IPS DF 6.9 (cell line): ENCODE measurements at regions not wholly inside any gene's neighbourhood (a gene's known extent, or its start where the extent isn't known, plus 50 kb on each side); places are given as distances from the start of the nearest gene placed in this dataset.

ENCODE experiments used
- DNase-seq: peaks from one replicate; pipeline ENCODE4 v3.0.0-alpha.2; 2013; ENCODE audit warnings: low read depth, low spot score
- H3K27ac ChIP-seq: one replicate; pipeline ENCODE4 v1.5.1; 2013; ENCODE audit warnings: low read length, control low read depth
- H3K27me3 ChIP-seq: 2 replicates; pipeline ENCODE4 v1.6.1; 2013; ENCODE audit warnings: mild to moderate bottlenecking, low read length; ENCODE audit not compliant: control insufficient read depth, insufficient read depth
- H3K36me3 ChIP-seq: 2 replicates; pipeline ENCODE4 v1.6.1; 2013; ENCODE audit warnings: low read length; ENCODE audit not compliant: control insufficient read depth, insufficient read depth
- H3K4me1 ChIP-seq: 2 replicates; pipeline ENCODE4 v1.6.1; 2013; ENCODE audit warnings: low read length; ENCODE audit not compliant: control insufficient read depth, insufficient read depth
- H3K4me3 ChIP-seq: 2 replicates; pipeline ENCODE4 v1.5.1; 2013; ENCODE audit warnings: mild to moderate bottlenecking, low read length
- H3K9me3 ChIP-seq: 2 replicates; pipeline ENCODE4 v1.6.1; 2013; ENCODE audit warnings: low read length, inconsistent platforms; ENCODE audit not compliant: control insufficient read depth, insufficient read depth
- WGBS: extraction: QIAGEN DNeasy Blood & Tissue Kit; methylation state at CpG from one replicate; pipeline ENCODE4 v1.1.7; 2013; ENCODE audit warnings: mixed read lengths, missing lambda C conversion rate; ENCODE audit not compliant: insufficient read length, insufficient coverage; 5-methylcytosine and 5-hydroxymethylcytosine counted together

DNA sequence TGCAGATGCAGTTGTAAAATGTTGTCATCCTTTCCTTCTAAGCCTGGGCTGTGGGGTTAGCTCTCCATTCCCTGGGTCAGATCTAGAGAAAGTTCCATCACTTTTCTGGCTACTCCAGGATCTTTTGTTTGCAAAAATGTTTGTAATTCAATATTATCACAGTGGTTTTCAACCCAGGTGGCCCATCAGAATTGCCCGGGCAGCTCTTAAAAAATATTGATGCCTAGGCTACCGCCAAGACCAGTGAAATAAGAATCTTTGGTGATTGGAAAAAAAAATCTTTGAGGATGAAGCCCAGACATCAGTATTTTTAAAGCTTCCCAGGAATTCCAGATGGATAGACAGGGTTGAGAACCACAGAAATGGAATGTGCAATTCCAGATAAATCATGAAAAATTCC lies 232.5 kb upstream of the SPRED2 start:
- Histone ChIP-seq H3K27me3 (no peaks in the 10 kb centered on the region), H3K4me1 (no peaks in the 10 kb centered on the region), H3K4me3 (no peak overlapping the region), H3K36me3 (no peaks in the 10 kb centered on the region), H3K9me3 (no peaks in the 10 kb centered on the region), H3K27ac (no peak overlapping the region)
- no CpG with 5 or more reads among the region's 2 CpGs for WGBS
- no peak for DNase-seq

DNA sequence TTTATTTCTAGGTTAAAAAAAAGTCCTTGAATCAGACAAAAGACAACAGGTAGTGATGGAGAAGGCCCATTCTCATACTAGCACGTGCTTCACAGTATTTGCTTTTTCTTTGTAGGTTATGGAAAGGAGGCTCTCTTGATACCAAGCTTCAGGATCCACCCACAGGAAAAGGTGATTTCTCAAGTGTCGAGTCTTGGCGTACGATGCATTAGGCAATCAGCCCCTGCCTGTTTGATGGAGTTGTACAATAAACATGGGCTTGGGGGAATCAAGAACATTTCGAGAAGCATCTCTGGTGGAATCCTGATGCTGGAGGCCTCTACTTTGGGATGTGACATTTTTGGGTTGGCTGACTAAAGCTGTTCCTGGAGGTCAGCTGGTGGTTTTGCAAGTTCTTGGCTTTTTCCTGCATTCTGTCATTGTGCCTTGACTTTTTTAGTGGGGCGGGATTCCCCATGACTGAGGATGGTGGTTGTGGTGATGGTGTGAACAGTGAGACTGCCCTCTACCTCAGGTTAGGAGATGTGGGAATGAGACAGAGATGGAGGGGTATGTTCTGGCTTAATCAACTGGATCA lies 231.5 kb upstream of the SPRED2 start:
- no peak for DNase-seq
- no peaks in the 10 kb centered on the region for H3K9me3 ChIP-seq
- WGBS = no CpG with 5 or more reads among the region's 6 CpGs
- H3K36me3 ChIP-seq = no peaks in the 10 kb centered on the region
- no peaks in the 10 kb centered on the region for H3K27me3 ChIP-seq
- no peaks in the 10 kb centered on the region for H3K4me1 ChIP-seq
- H3K4me3 ChIP-seq = no peak overlapping the region
- H3K27ac ChIP-seq = no peak overlapping the region

DNA sequence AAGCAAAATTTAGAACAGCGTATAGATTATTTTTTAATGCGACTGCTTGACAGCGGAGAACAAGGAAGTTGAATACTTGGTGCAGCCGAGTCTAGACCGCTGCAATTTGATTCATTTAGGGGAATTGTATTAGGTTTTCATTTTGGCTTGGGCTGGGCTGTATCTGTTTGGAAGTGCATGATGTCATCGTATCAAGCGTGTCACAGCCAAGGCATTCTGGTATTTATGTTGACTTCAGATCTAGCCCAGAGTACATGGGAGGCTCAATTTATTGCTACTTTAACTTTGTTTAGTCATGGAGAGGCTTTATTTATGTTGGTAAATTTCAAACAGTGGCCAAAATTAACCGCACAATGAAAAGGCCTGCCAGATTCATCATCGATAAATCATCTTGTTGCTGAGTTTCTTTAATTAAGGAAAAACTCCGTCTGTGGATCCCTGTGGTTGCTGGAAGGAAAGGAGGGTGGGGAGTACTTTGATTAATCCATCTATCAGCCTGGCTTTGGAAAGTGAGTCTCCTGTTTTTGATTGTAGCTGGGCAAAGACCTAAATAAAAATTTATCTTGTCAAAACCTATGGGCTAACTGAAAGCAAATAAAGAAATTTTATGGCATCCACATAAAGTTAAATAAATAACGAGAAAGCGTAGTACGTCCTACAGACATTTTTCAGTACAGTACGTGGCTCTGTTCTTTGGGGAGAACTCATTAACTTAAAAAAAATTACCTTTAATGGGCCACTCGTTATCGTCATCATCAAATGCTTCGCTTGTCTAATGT lies 230.4 kb upstream of the SPRED2 start:
- Histone ChIP-seq H3K4me1 (no peaks in the 10 kb centered on the region), H3K27me3 (no peaks in the 10 kb centered on the region), H3K4me3 (no peak overlapping the region), H3K9me3 (no peaks in the 10 kb centered on the region), H3K36me3 (no peaks in the 10 kb centered on the region), H3K27ac (no peak overlapping the region)
- WGBS = no CpG with 5 or more reads among the region's 17 CpGs
- no peak for DNase-seq

DNA sequence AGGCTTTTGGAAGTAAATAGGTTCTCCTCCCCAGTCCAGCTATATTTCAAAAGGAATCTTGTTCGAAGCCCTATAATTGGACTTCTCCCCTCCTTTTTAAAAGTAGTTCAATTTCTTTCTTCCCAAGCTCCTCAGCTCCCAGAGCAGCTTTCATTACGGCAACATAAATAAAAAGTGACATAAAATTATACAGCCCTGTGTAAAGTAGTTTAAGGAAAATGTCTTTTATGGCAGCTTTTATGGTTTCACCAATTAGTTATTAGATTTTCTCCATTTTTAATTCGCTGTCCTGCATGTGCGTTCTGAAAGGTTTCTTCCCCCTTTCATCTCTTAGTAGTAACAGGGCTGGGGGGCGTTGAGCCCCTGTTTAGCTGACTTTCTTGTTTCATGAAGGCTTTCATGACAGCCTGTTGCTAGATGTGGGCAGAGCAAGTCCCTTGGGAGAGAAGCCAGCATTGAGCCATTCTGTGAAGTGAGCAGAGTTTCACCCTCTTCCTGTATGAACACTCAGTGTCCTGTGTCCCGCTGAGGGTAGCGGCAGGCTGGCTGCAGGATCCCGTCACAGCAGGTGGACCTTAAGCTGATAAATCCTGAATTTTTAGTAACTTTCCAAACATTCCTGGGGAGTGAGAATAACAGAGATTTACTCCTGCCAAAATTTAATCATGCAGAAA lies 229.7 kb upstream of the SPRED2 start:
- Histone ChIP-seq H3K27me3 (no peaks in the 10 kb centered on the region), H3K27ac (no peak overlapping the region), H3K4me3 (no peak overlapping the region), H3K9me3 (no peaks in the 10 kb centered on the region), H3K36me3 (no peaks in the 10 kb centered on the region), H3K4me1 (no peaks in the 10 kb centered on the region)
- DNase-seq = no peak
- WGBS = no CpG with 5 or more reads among the region's 8 CpGs

DNA sequence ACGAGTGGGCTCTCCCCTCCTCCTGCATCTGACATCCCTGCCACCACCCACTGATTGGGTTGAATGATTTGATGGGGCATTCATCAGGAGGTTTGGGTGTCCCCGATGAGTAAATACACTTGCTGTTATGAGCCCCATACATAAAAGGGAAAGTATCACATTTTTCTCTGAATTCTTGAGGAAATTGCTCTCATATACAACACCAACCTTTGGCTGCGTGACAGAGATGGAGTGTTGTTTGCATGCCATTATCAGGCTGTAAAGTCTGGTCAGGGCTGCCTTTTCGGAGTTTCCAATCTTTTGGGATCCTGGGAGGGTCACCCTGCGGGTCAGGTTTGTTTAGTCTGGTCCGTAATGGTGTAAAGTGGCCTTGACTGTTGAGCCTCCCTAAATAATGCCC lies 227.9 kb upstream of the SPRED2 start:
- H3K4me3 ChIP-seq = no peak overlapping the region
- no peak for DNase-seq
- WGBS = no CpG with 5 or more reads among the region's 6 CpGs
- H3K9me3 ChIP-seq = no peaks in the 10 kb centered on the region
- H3K27ac ChIP-seq = no peak overlapping the region
- no peaks in the 10 kb centered on the region for H3K27me3 ChIP-seq
- H3K4me1 ChIP-seq = no peaks in the 10 kb centered on the region
- H3K36me3 ChIP-seq = no peaks in the 10 kb centered on the region

DNA sequence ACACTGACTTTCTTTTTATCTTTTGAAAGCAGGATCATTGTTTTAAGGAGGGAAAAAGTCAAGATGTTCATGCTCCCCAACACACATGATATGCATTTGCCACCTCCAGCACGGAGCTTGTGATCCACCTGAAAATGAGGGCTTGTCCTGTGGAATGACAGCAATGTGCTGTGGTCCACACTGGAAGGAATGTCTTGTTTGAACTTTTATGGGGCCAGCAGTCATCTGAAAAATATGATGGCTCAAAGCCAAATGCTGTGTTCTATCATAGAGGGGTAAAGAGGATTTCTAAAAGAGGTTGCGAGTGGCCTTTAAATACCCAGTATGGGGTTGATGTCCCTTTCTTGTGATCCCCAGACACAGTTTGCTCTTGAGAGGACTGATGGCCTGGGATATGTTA lies 226.5 kb upstream of the SPRED2 start:
- no CpG with 5 or more reads among the region's 2 CpGs for WGBS
- Histone ChIP-seq H3K27ac (no peak overlapping the region), H3K4me3 (no peak overlapping the region), H3K9me3 (no peaks in the 10 kb centered on the region), H3K4me1 (no peaks in the 10 kb centered on the region), H3K36me3 (no peaks in the 10 kb centered on the region), H3K27me3 (no peaks in the 10 kb centered on the region)
- no peak for DNase-seq

DNA sequence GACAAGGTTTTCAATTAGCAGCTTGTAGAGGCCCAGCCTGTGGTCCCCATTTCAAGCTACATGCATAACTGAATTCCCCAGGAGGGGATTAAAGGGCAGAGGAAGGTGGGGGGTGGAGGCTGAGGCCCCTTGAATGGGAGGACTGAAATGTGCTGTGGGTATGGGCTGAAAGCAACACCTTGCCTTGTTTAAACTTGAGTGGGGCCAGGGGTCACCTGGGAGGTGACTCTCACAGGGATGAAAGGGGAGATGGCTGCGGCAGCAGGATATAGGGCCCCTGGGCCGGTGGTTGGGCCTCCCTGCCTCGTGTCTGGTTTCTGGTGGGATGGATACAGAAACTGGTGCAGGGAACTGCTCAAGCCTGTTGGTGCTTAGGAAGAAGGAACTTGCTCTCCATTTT lies 225.9 kb upstream of the SPRED2 start:
- H3K27me3 ChIP-seq = no peaks in the 10 kb centered on the region
- DNase-seq = no peak
- H3K4me1 ChIP-seq = no peaks in the 10 kb centered on the region
- H3K9me3 ChIP-seq = no peaks in the 10 kb centered on the region
- H3K4me3 ChIP-seq = no peak overlapping the region
- no peak overlapping the region for H3K27ac ChIP-seq
- no CpG with 5 or more reads among the region's 3 CpGs for WGBS
- no peaks in the 10 kb centered on the region for H3K36me3 ChIP-seq

DNA sequence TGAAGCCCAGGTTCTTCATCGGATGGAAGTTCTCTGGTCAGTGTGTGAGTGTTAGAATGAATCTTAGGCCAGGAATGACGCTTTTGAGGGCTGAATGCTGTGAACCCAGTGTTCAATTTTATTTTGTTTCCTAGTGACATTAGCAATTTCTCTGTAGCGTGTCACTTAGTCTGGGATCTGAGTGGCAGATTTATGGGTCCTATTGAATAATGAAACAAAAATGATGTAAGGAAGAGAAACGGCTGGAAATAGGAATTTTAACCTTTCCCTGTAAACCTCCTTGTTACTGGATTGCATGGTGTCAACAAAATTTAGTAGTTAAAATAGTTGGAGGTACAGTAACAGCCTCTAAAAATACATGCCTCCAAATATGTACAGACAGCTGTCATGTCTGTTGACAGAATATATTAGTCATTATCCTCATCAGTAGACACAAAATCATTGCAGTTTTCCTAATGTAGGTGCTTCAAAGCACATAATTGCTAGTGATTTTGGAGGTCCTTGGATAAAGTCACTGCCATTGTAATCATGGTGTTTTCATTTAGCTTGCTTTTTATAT lies 223.8 kb upstream of the SPRED2 start:
- no peaks in the 10 kb centered on the region for H3K4me1 ChIP-seq
- no peaks in the 10 kb centered on the region for H3K36me3 ChIP-seq
- DNase-seq = no peak
- no CpG with 5 or more reads among the region's 4 CpGs for WGBS
- no peaks in the 10 kb centered on the region for H3K27me3 ChIP-seq
- H3K4me3 ChIP-seq = no peak overlapping the region
- H3K9me3 ChIP-seq = no peaks in the 10 kb centered on the region
- no peak overlapping the region for H3K27ac ChIP-seq

DNA sequence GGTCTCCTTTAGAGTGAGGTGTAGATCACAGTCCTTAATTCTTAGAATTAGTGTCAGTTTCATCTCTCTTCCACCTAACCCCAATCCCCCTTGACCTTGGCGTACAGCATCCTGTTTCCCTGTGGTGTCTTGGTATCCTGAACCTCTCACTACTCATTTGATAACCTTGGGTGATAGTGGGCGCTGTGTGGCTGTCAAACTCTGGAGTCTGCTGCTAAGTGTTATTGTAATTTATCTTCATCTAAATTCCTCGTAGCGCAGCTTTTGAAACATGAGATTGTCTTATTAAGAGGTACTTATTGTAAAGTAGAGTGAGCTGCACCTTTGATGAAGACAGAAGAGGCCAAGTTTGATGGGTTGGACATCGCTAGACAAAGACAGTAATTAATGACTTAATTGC lies 222.6 kb upstream of the SPRED2 start:
- no peak overlapping the region for H3K27ac ChIP-seq
- H3K27me3 ChIP-seq = no peaks in the 10 kb centered on the region
- no peak overlapping the region for H3K4me3 ChIP-seq
- no peaks in the 10 kb centered on the region for H3K4me1 ChIP-seq
- no peaks in the 10 kb centered on the region for H3K9me3 ChIP-seq
- WGBS = no CpG with 5 or more reads among the region's 5 CpGs
- no peak for DNase-seq
- H3K36me3 ChIP-seq = no peaks in the 10 kb centered on the region

DNA sequence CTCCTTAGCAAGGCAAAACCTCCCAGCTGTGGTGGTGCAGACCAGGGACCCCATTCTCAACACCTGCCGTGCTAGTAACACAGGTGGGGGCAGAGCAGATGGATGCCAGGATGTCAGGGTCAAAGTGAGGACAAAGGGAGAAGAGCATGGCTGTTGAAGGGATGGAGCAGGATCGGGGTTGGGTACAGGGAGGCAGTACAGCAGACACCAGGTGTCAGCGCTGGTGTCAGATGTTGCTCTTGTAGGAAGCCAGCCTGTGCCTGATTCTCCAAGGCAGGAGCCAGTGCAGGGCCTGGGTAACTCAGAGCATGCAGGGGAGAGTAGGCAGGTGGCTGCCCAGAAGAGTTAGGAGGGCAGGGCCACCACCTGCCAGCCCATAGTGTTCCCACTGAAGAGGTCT lies 222.1 kb upstream of the SPRED2 start:
- Histone ChIP-seq H3K27ac (no peak overlapping the region), H3K9me3 (no peaks in the 10 kb centered on the region), H3K27me3 (no peaks in the 10 kb centered on the region), H3K36me3 (no peaks in the 10 kb centered on the region), H3K4me1 (no peaks in the 10 kb centered on the region), H3K4me3 (no peak overlapping the region)
- no CpG with 5 or more reads among the region's 3 CpGs for WGBS
- DNase-seq = no peak
